H1 (cell line): ENCODE measurements at regions not wholly inside any gene's neighbourhood (a gene's known extent, or its start where the extent isn't known, plus 50 kb on each side); places are given as distances from the start of the nearest gene placed in this dataset.

ENCODE experiments used
- CTCF ChIA-PET: fragments of 300-600 bp; sonication (Branson Sonifier 250); formaldehyde crosslinking; loops from one replicate; lab custom pipeline; 2021; ENCODE audit not compliant: partially characterized antibody; lab: Charles Lee
- POLR2A ChIA-PET: fragments of 300-600 bp; sonication (Branson Sonifier 250); formaldehyde crosslinking; loops from one replicate; lab custom pipeline; 2021; ENCODE audit warnings: inconsistent platforms; ENCODE audit not compliant: partially characterized antibody; lab: Charles Lee
- DNase-seq, 2 experiments: peaks; one replicate each; pipeline versions ENCODE4 v3.0.0 to v3.0.0-alpha.2; 2010 to 2022; ENCODE audit warnings: low spot score in 2 of 2, low read depth in 1 of 2, mixed read lengths in 1 of 2
- FAIRE-seq: peaks from 2 replicates; lab custom pipeline; 2011; peaks lifted over from hg19 to GRCh38; lab: Jason Lieb, UNC
- H2AFZ ChIP-seq: 2 replicates; pipeline ENCODE4 v1.8.1; 2012; ENCODE audit warnings: low read length, inconsistent platforms
- H2AK5ac ChIP-seq: 2 replicates; pipeline ENCODE4 v1.6.1; 2013; ENCODE audit warnings: low read depth, low read length
- H2BK120ac ChIP-seq: replicated peaks from 2 replicates; pipeline ENCODE3; 2013; ENCODE audit warnings: low read depth, low read length, inconsistent platforms
- H2BK12ac ChIP-seq: 2 replicates; pipeline ENCODE4 v1.6.1; 2013; ENCODE audit warnings: low read depth, low read length
- H2BK15ac ChIP-seq: 2 replicates; pipeline ENCODE4 v1.6.1; 2013; ENCODE audit warnings: low read length
- H2BK20ac ChIP-seq: 2 replicates; pipeline ENCODE4 v1.6.1; 2013; ENCODE audit warnings: low read length
- H2BK5ac ChIP-seq: 2 replicates; pipeline ENCODE4 v1.6.1; 2013; ENCODE audit warnings: low read depth, low read length
- H3K14ac ChIP-seq: 2 replicates; pipeline ENCODE4 v1.6.1; 2013; ENCODE audit warnings: inconsistent platforms; ENCODE audit not compliant: insufficient read length
- H3K18ac ChIP-seq: 2 replicates; pipeline ENCODE4 v1.6.1; 2013; ENCODE audit warnings: low read length; ENCODE audit errors: extremely low read depth
- H3K23ac ChIP-seq: 2 replicates; pipeline ENCODE4 v1.6.1; 2013; ENCODE audit warnings: inconsistent platforms; ENCODE audit not compliant: insufficient read length
- H3K23me2 ChIP-seq: 2 replicates; pipeline ENCODE4 v1.6.1; 2013; ENCODE audit warnings: low read depth, low read length
- H3K27ac ChIP-seq: 2 replicates; pipeline ENCODE4 v1.6.1; 2011; ENCODE audit warnings: low read depth, low read length, inconsistent platforms
- H3K27me3 ChIP-seq, 4 experiments: replicated peaks in 1 of 4; 1 replicate in 1 of 4; 2 replicates in 3 of 4; pipeline versions ENCODE4 v1.6.1 to v1.8.1; 2011 to 2013; ENCODE audit warnings: low read length in 3 of 4, mild to moderate bottlenecking in 3 of 4, inconsistent platforms in 2 of 4, mixed read lengths in 2 of 4, moderate library complexity in 1 of 4; ENCODE audit not compliant: control insufficient read depth in 3 of 4, insufficient read depth in 3 of 4; ENCODE audit errors: extremely low read depth in 1 of 4
- H3K36me3 ChIP-seq, 4 experiments: 2 replicates each; pipeline versions ENCODE4 v1.6.1 to v1.8.1; 2011 to 2013; ENCODE audit warnings: mild to moderate bottlenecking in 4 of 4, low read length in 3 of 4, moderate library complexity in 2 of 4, control low read depth in 1 of 4, inconsistent platforms in 1 of 4; ENCODE audit not compliant: insufficient read depth in 4 of 4, control insufficient read depth in 2 of 4
- H3K4ac ChIP-seq: replicated peaks from 2 replicates; pipeline ENCODE3; 2013; ENCODE audit warnings: low read length, low read depth, mixed read lengths, inconsistent platforms; ENCODE audit not compliant: insufficient read length
- H3K4me1 ChIP-seq, 4 experiments: replicated peaks in 1 of 4; 1 replicate in 1 of 4; 2 replicates in 3 of 4; pipeline versions ENCODE4 v1.6.1 to v1.8.1; 2011 to 2013; ENCODE audit warnings: low read length in 3 of 4, inconsistent platforms in 2 of 4, mixed read lengths in 1 of 4; ENCODE audit not compliant: insufficient read depth in 4 of 4, control insufficient read depth in 3 of 4
- H3K4me2 ChIP-seq, 2 experiments: 2 replicates each; pipeline versions ENCODE4 v1.6.1 to v1.8.1; 2011 to 2013; ENCODE audit warnings: low read depth in 2 of 2, low read length in 2 of 2, control low read depth in 1 of 2, inconsistent platforms in 1 of 2, mild to moderate bottlenecking in 1 of 2; ENCODE audit not compliant: insufficient read depth in 1 of 2
- H3K4me3 ChIP-seq, 4 experiments: fragments of 200-600, 300-600 bp in 1 of 4; sonication (generic), shearing (Covaris generic), sonication (Bioruptor Twin) in 1 of 4; 2 replicates each; pipeline versions ENCODE4 v1.5.1 to v1.8.1; 2011 to 2016; ENCODE audit warnings: low read length in 4 of 4, low read depth in 3 of 4, control low read depth in 2 of 4, inconsistent platforms in 2 of 4, mild to moderate bottlenecking in 2 of 4, mixed read lengths in 1 of 4, moderate library complexity in 1 of 4; ENCODE audit not compliant: insufficient read depth in 2 of 4; ENCODE audit errors: extremely low read depth in 1 of 4
- H3K56ac ChIP-seq: replicated peaks from 2 replicates; pipeline ENCODE3; 2013; ENCODE audit warnings: low read depth, mild to moderate bottlenecking, mixed read lengths, low read length, inconsistent platforms; ENCODE audit not compliant: insufficient read length
- H3K79me1 ChIP-seq: 2 replicates; pipeline ENCODE4 v1.6.1; 2013; ENCODE audit warnings: low read depth, low read length, control low read depth
- H3K79me2 ChIP-seq, 2 experiments: 2 replicates each; pipeline versions ENCODE4 v1.6.1 to v1.8.1; 2012 to 2013; ENCODE audit warnings: low read length in 2 of 2, mild to moderate bottlenecking in 2 of 2, inconsistent platforms in 1 of 2; ENCODE audit not compliant: insufficient read depth in 2 of 2, control insufficient read depth in 1 of 2
- H3K9ac ChIP-seq, 4 experiments: replicated peaks in 1 of 4; 1 replicate in 1 of 4; 2 replicates in 3 of 4; pipeline versions ENCODE4 v1.6.1 to v1.8.1; 2011 to 2013; ENCODE audit warnings: low read depth in 3 of 4, low read length in 3 of 4, control low read depth in 2 of 4, mild to moderate bottlenecking in 2 of 4, moderate library complexity in 2 of 4, inconsistent platforms in 1 of 4; ENCODE audit errors: extremely low read depth in 1 of 4
- H3K9me3 ChIP-seq, 2 experiments: 2 replicates each; pipeline versions ENCODE4 v1.6.1 to v1.8.1; 2012 to 2013; ENCODE audit warnings: mild to moderate bottlenecking in 2 of 2, moderate library complexity in 2 of 2, control low read depth in 1 of 2, inconsistent platforms in 1 of 2, low read depth in 1 of 2, low read length in 1 of 2, mixed read lengths in 1 of 2; ENCODE audit not compliant: insufficient read depth in 2 of 2
- H4K20me1 ChIP-seq, 2 experiments: replicated peaks in 1 of 2; 2 replicates each; pipeline versions ENCODE3 to v1.8.1; 2011 to 2013; ENCODE audit warnings: inconsistent platforms in 2 of 2, low read length in 2 of 2, mild to moderate bottlenecking in 1 of 2; ENCODE audit not compliant: insufficient read depth in 2 of 2, control insufficient read depth in 1 of 2
- H4K5ac ChIP-seq: 2 replicates; pipeline ENCODE4 v1.6.1; 2013; ENCODE audit warnings: low read length, low read depth, mixed read lengths, inconsistent platforms; ENCODE audit not compliant: insufficient read length
- H4K8ac ChIP-seq: 2 replicates; pipeline ENCODE4 v1.8.0; 2013; ENCODE audit warnings: mild to moderate bottlenecking, moderate library complexity, low read length, inconsistent platforms; ENCODE audit not compliant: insufficient read depth; ENCODE audit errors: extremely low read depth
- H4K91ac ChIP-seq: replicated peaks from 2 replicates; pipeline ENCODE3; 2013; ENCODE audit warnings: low read length, mixed read lengths, inconsistent platforms; ENCODE audit not compliant: insufficient read length
- CREB1 ChIP-seq: IDR thresholded peaks from 2 replicates; pipeline ENCODE4 v1.6.1; 2012; ENCODE audit warnings: inconsistent platforms
- POLR2AphosphoS5 ChIP-seq: IDR thresholded peaks from 2 replicates; pipeline ENCODE4 v1.6.1; 2011; ENCODE audit warnings: low read depth, low read length
- RXRA ChIP-seq: IDR thresholded peaks from 2 replicates; pipeline ENCODE4 v1.6.1; 2011; ENCODE audit warnings: low read depth, mild to moderate bottlenecking, low read length, moderate library complexity; ENCODE audit not compliant: insufficient read depth
- SUZ12 ChIP-seq: fragments of 200-600 bp; sonication (generic); IDR thresholded peaks from 2 replicates; pipeline ENCODE4 v1.6.1; 2012; ENCODE audit warnings: mild to moderate bottlenecking, inconsistent platforms, low read length, moderate library complexity, mixed read lengths
- TAF7 ChIP-seq: optimal IDR thresholded peaks from 2 replicates; pipeline ENCODE3; 2011; ENCODE audit warnings: low read depth, mild to moderate bottlenecking, inconsistent platforms, low read length, moderate library complexity, borderline replicate concordance
- YY1 ChIP-seq: IDR thresholded peaks from 2 replicates; pipeline ENCODE4 v1.6.1; 2011; ENCODE audit warnings: low read depth, mild to moderate bottlenecking, low read length
- whole genome bisulfite sequencing, 2 experiments: shearing (Covaris generic) in 1 of 2; methylation state at CpG; one replicate each; pipeline versions ENCODE4 v1.1.6 to v1.1.7; 2013 to 2015; ENCODE audit warnings: low lambda C conversion rate in 2 of 2, mixed read lengths in 2 of 2, inconsistent platforms in 1 of 2, low coverage in 1 of 2, missing lambda C conversion rate in 1 of 2; ENCODE audit not compliant: insufficient replicate concordance in 2 of 2, insufficient coverage in 1 of 2, insufficient read length in 1 of 2; ENCODE audit errors: extremely low coverage in 1 of 2, missing lambda C conversion rate in 1 of 2; 5-methylcytosine and 5-hydroxymethylcytosine counted together

- Histone ChIP-seq H3K9ac (no peak overlapping the region), H3K23ac (no peak overlapping the region), H3K14ac (no peak overlapping the region), H3K23me2 (no peaks in the 10 kb centered on the region), H3K4me2 (no peak overlapping the region), H4K5ac (no peak overlapping the region), H2BK120ac (no peak overlapping the region), H2BK5ac (no peak overlapping the region), H4K20me1 (no peaks in the 10 kb centered on the region), H3K56ac (no peak overlapping the region), H2AK5ac (no peak overlapping the region), H3K9me3 (no peaks in the 10 kb centered on the region), H4K8ac (no peak overlapping the region), H3K18ac (no peak overlapping the region)
- FAIRE-seq (no peak), DNase-seq (no peak)
- ChIA-PET CTCF (interaction anchor here (1.5 kb wide), 1 partner anchor 65 kb away, joined by 3 read pairs; no protein-coding TSS in a partner anchor), POLR2A (no interaction called here)
- no peak for TF ChIP-seq CREB1
- TF ChIP-seq RXRA, result no peak
- TF ChIP-seq SUZ12, result no peak
- TF ChIP-seq YY1, result 0 out of 2 replicates have a peak, but pooled peaks have one; percentile 19
- TF ChIP-seq TAF7, result no peak
- no peak for TF ChIP-seq POLR2AphosphoS5
- TF ChIP-seq, all 59 proteins: peak for 1
- 90% methylated on average over 7 of the region's 12 CpGs; no CpG with 5 or more reads in 1 of the 2 experiments for WGBS, 2 experiments
- H3K4me3 ChIP-seq, result no peak overlapping the region
- no peak overlapping the region for H2BK12ac ChIP-seq
- no peak overlapping the region for H3K27ac ChIP-seq
- no peaks in the 10 kb centered on the region for H3K27me3 ChIP-seq
- no peaks in the 10 kb centered on the region for H3K4me1 ChIP-seq
- no peaks in the 10 kb centered on the region for H3K79me1 ChIP-seq
- H4K91ac ChIP-seq, result no peak overlapping the region
- no peak overlapping the region for H2BK15ac ChIP-seq
- H2BK20ac ChIP-seq, result no peak overlapping the region
- no peak overlapping the region for H3K4ac ChIP-seq
- H2AFZ ChIP-seq, result no peak overlapping the region
- no peaks in the 10 kb centered on the region for H3K79me2 ChIP-seq
- no peaks in the 10 kb centered on the region for H3K36me3 ChIP-seq
Observed at GRCh38 chrX:39542316-39542715, 555.4 kb downstream of the BCOR start.
